ENCODE measurements at regions not wholly inside any gene's neighbourhood (a gene's known extent, or its start where the extent isn't known, plus 50 kb on each side); places are given as distances from the start of the nearest gene placed in this dataset.
"Not testable (repeated sequence)": the region's sequence is repeated elsewhere in the genome, so short reads cannot be mapped to it uniquely, and the experiment has no call there.

GRCh38 chr1:115507901-115508300 lies 133.9 kb upstream of the VANGL1 start:
- H3K36me3 ChIP-seq (ENCODE audit: low read depth, missing control alignments), result no peaks in the 10 kb centered on the region
- TF ChIP-seq POLR2A (IDR thresholded peaks at IDR 0.05), result no peak
- no peak for TF ChIP-seq CTCF (IDR thresholded peaks at IDR 0.05)
- no peak for DNase-seq
- 43 to 52% methylated on average over 6 of the region's 6 CpGs for WGBS, 2 donors
- intact Hi-C loops (cut with DNase I; ENCODE audit: low total_unique reads), result no loop called here
- H3K9me3 ChIP-seq, result no peaks in the 10 kb centered on the region
- no peaks in the 10 kb centered on the region for H3K4me1 ChIP-seq
- no peak overlapping the region for H3K4me3 ChIP-seq
- H3K27ac ChIP-seq, result no peak overlapping the region
- H3K27me3 ChIP-seq, result no peaks in the 10 kb centered on the region

GRCh38 chr1:115506924-115507589 lies 134.7 kb upstream of the VANGL1 start:
- H3K4me1 ChIP-seq, result no peaks in the 10 kb centered on the region
- no peak overlapping the region for H3K27ac ChIP-seq
- no peak for DNase-seq
- no peaks in the 10 kb centered on the region for H3K36me3 ChIP-seq (ENCODE audit: low read depth, missing control alignments)
- no peaks in the 10 kb centered on the region for H3K9me3 ChIP-seq
- no peaks in the 10 kb centered on the region for H3K27me3 ChIP-seq
- intact Hi-C loops (cut with DNase I; ENCODE audit: low total_unique reads), result no loop called here
- no peak overlapping the region for H3K4me3 ChIP-seq
- WGBS, 2 donors, result 36 to 54% methylated on average over 9 to 10 of the region's 10 CpGs
- no peak for TF ChIP-seq POLR2A (IDR thresholded peaks at IDR 0.05)
- peak in 1 of 3 experiments; percentile 30 for TF ChIP-seq CTCF (IDR thresholded peaks at IDR 0.05)

DNA sequence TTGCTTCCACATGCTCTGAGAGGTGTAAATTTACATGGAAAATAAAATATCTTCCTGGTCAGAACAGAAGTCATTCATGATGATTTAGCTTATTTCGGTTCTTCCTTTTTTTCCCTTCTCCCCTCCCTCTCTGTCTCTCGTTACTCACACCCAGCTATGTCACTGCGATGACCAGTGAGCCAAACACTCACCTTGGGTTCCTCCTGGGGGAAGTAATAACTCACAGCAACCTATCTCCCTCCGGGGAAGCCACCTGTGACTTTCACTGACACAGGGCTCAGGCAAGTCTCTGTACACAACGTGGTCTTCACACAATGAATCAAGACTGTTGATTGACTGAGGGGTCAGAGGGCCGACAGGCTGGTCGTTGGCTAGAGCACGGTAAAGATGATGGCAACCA lies 135.3 kb upstream of the VANGL1 start:
- H3K4me3 ChIP-seq, result no peak overlapping the region
- no peaks in the 10 kb centered on the region for H3K4me1 ChIP-seq
- no peak for DNase-seq
- TF ChIP-seq CTCF (IDR thresholded peaks at IDR 0.05) (no peak), POLR2A (IDR thresholded peaks at IDR 0.05) (no peak)
- H3K27me3 ChIP-seq, result no peaks in the 10 kb centered on the region
- H3K9me3 ChIP-seq, result no peaks in the 10 kb centered on the region
- no peaks in the 10 kb centered on the region for H3K36me3 ChIP-seq (ENCODE audit: low read depth, missing control alignments)
- no peak overlapping the region for H3K27ac ChIP-seq
- 52 to 67% methylated on average over 4 to 8 of the region's 8 CpGs for WGBS, 2 donors
- intact Hi-C loops (cut with DNase I; ENCODE audit: low total_unique reads), result no loop called here

DNA sequence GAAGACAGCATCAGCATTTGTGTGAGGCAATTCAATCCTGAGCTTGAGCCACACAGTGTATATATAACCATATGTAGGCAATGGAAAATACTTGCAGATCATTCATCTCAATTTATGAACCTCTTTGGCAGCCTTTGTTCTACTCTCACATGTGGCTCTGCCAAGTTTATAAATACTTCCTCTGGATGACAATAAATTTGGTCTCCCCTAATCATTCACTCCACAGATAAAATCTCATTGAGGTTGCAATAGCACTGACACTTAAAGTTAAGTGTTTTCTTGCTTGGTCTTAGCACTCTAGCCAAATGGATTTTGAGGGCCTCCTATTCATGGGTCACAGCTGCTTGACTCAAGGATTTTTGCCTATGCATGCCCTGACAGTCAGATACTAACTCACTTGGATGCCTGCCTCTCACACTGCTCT lies 136.6 kb upstream of the VANGL1 start:
- Histone ChIP-seq H3K27ac (no peak overlapping the region), H3K27me3 (no peaks in the 10 kb centered on the region), H3K4me1 (no peaks in the 10 kb centered on the region), H3K9me3 (no peaks in the 10 kb centered on the region), H3K36me3 (ENCODE audit: low read depth, missing control alignments) (no peaks in the 10 kb centered on the region), H3K4me3 (no peak overlapping the region)
- intact Hi-C loops (cut with DNase I; ENCODE audit: low total_unique reads), result no loop called here
- no peak for DNase-seq
- TF ChIP-seq CTCF (IDR thresholded peaks at IDR 0.05) (no peak), POLR2A (IDR thresholded peaks at IDR 0.05) (no peak)

DNA sequence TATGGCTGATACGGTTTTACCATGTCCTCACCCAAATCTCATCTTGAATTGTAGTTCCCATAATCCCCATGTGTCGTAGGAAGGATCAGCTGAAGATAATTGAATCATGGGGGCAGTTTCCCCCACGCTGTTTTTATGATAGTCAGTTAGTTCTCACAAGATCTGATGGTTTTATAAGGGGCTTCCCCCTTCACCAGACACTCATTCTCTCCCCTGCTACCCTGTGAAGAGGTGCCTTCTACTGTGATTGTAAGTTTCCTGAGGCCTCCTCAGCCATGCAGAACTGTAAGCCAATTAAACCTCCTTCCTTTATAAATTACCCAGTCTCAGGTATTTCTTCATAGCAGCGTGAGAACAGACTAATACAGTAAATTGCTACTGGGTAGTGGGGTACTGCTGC lies 139.6 kb upstream of the VANGL1 start:
- H3K4me1 ChIP-seq; DNase-seq; H3K36me3 ChIP-seq (ENCODE audit: low read depth, missing control alignments); H3K27ac ChIP-seq; intact Hi-C loops (cut with DNase I; ENCODE audit: low total_unique reads); H3K27me3 ChIP-seq; H3K4me3 ChIP-seq; H3K9me3 ChIP-seq: not testable (repeated sequence)
- 90 to 94% methylated on average over 4 of the region's 4 CpGs for WGBS, 2 donors
